ENCODE measurements at regions not wholly inside any gene's neighbourhood (a gene's known extent, or its start where the extent isn't known, plus 50 kb on each side); places are given as distances from the start of the nearest gene placed in this dataset.
"Not testable (repeated sequence)": the region's sequence is repeated elsewhere in the genome, so short reads cannot be mapped to it uniquely, and the experiment has no call there.

GRCh38 chr4:13762130-13762529, 134.6 kb upstream of the BOD1L1 start:
- no peak for DNase-seq (ENCODE audit: low read depth in 3 of 3)

GRCh38 chr4:13763707-13764106, 136.2 kb upstream of the BOD1L1 start:
- no peak for DNase-seq (ENCODE audit: low read depth in 3 of 3)

GRCh38 chr4:13765539-13765938, 138.0 kb upstream of the BOD1L1 start:
- DNase-seq (ENCODE audit: low read depth in 3 of 3) = no peak

GRCh38 chr4:13766761-13767540, 139.4 kb upstream of the BOD1L1 start:
- no peak for DNase-seq (ENCODE audit: low read depth in 3 of 3)

- no peak for DNase-seq (ENCODE audit: low read depth in 3 of 3)
Measured at GRCh38 chr4:13777341-13777740, 149.8 kb upstream of the BOD1L1 start.

GRCh38 chr4:13778367-13778766, 150.8 kb upstream of the BOD1L1 start:
- no peak for DNase-seq (ENCODE audit: low read depth in 3 of 3)

GRCh38 chr4:13782231-13782630, 154.7 kb upstream of the BOD1L1 start:
- no peak for DNase-seq (ENCODE audit: low read depth in 3 of 3)

- no peak for DNase-seq (ENCODE audit: low read depth in 3 of 3)
Measured at GRCh38 chr4:13783800-13784411, 156.4 kb upstream of the BOD1L1 start.

GRCh38 chr4:13793020-13793710, 165.6 kb upstream of the BOD1L1 start:
- no peak for DNase-seq (ENCODE audit: low read depth in 3 of 3)

- DNase-seq (ENCODE audit: low read depth in 3 of 3) = no peak
Measured at GRCh38 chr4:13794819-13795565, 167.5 kb upstream of the BOD1L1 start.

GRCh38 chr4:13797061-13797460, 169.5 kb upstream of the BOD1L1 start:
- no peak for DNase-seq (ENCODE audit: low read depth in 3 of 3)

GRCh38 chr4:13815231-13815630, 187.7 kb upstream of the BOD1L1 start:
- DNase-seq (ENCODE audit: low read depth in 3 of 3) = no peak

- DNase-seq (ENCODE audit: low read depth in 3 of 3) = no peak
Measured at GRCh38 chr4:13816472-13816871, 188.9 kb upstream of the BOD1L1 start.

- no peak for DNase-seq (ENCODE audit: low read depth in 3 of 3)
Measured at GRCh38 chr4:13821522-13821921, 194.0 kb upstream of the BOD1L1 start.

GRCh38 chr4:13825822-13826221, 198.3 kb upstream of the BOD1L1 start:
- not testable (repeated sequence) for DNase-seq (ENCODE audit: low read depth in 3 of 3)

GRCh38 chr4:13829457-13829856, 201.9 kb upstream of the BOD1L1 start:
- DNase-seq (ENCODE audit: low read depth in 3 of 3) = no peak

- no peak for DNase-seq (ENCODE audit: low read depth in 3 of 3)
Measured at GRCh38 chr4:13830449-13830848, 202.9 kb upstream of the BOD1L1 start.

- DNase-seq (ENCODE audit: low read depth in 3 of 3) = no peak
Measured at GRCh38 chr4:13833171-13833804, 205.8 kb upstream of the BOD1L1 start.

GRCh38 chr4:13836946-13837912, 209.7 kb upstream of the BOD1L1 start:
- no peak for DNase-seq (ENCODE audit: low read depth in 3 of 3)

- DNase-seq (ENCODE audit: low read depth in 3 of 3) = no peak
Measured at GRCh38 chr4:13840502-13841190, 213.1 kb upstream of the BOD1L1 start.

Measured in stimulated activated CD4-positive, alpha-beta T cell treated with anti-CD3 and anti-CD28 coated beads, TNF-alpha, amount 100 ng/mL, for 24 hours (primary cell).